Epithelial cell of esophagus (primary cell): ENCODE measurements at regions not wholly inside any gene's neighbourhood (a gene's known extent, or its start where the extent isn't known, plus 50 kb on each side); places are given as distances from the start of the nearest gene placed in this dataset.

Source experiments
- DNase-seq: peaks from one replicate; pipeline ENCODE4 v3.0.0; 2010; ENCODE audit warnings: low read depth
- H3K4me3 ChIP-seq: 2 replicates; pipeline ENCODE4 v1.5.1; 2011; ENCODE audit warnings: mild to moderate bottlenecking, low read length, control low read depth
- CTCF ChIP-seq: IDR thresholded peaks from 2 replicates; pipeline ENCODE4 v1.5.1; 2011; ENCODE audit warnings: low read depth, mild to moderate bottlenecking, low read length, control low read depth, inconsistent platforms; ENCODE audit not compliant: insufficient read depth; ENCODE audit errors: missing control alignments

- TF ChIP-seq CTCF: no peak
- H3K4me3 ChIP-seq: no peak overlapping the region
- DNase-seq: peak; percentile 90
Observed at GRCh38 chr12:14066021-14066420, 84.6 kb upstream of the GRIN2B start.

- H3K4me3 ChIP-seq: no peak overlapping the region
- DNase-seq: no peak
- no peak for TF ChIP-seq CTCF
Observed at GRCh38 chr12:14068961-14069360, 87.6 kb upstream of the GRIN2B start.

GRCh38 chr12:14071833-14072232, 90.4 kb upstream of the GRIN2B start:
- no peak for TF ChIP-seq CTCF
- DNase-seq: no peak
- H3K4me3 ChIP-seq: no peak overlapping the region

- no peak overlapping the region for H3K4me3 ChIP-seq
- DNase-seq: no peak
- no peak for TF ChIP-seq CTCF
Observed at GRCh38 chr12:14072987-14073386, 91.6 kb upstream of the GRIN2B start.

GRCh38 chr12:14075797-14076393, 94.5 kb upstream of the GRIN2B start:
- no peak overlapping the region for H3K4me3 ChIP-seq
- DNase-seq: no peak
- TF ChIP-seq CTCF: no peak

GRCh38 chr12:14076538-14076937, 95.1 kb upstream of the GRIN2B start:
- H3K4me3 ChIP-seq: no peak overlapping the region
- peak; percentile 70 for DNase-seq
- no peak for TF ChIP-seq CTCF

- no peak for TF ChIP-seq CTCF
- DNase-seq: no peak
- no peak overlapping the region for H3K4me3 ChIP-seq
Observed at GRCh38 chr12:14086838-14087237, 105.4 kb upstream of the GRIN2B start.
